NCI-H345 treated with DMSO at 0.1 percent for 48 hours (cell line): ENCODE measurements at regions not wholly inside any gene's neighbourhood (a gene's known extent, or its start where the extent isn't known, plus 50 kb on each side); places are given as distances from the start of the nearest gene placed in this dataset.

Experiments
- DNase-seq: peaks from one replicate; lab custom pipeline; 2025; ENCODE audit not compliant: unreplicated experiment; lab: John Stamatoyannopoulos, UW

DNA sequence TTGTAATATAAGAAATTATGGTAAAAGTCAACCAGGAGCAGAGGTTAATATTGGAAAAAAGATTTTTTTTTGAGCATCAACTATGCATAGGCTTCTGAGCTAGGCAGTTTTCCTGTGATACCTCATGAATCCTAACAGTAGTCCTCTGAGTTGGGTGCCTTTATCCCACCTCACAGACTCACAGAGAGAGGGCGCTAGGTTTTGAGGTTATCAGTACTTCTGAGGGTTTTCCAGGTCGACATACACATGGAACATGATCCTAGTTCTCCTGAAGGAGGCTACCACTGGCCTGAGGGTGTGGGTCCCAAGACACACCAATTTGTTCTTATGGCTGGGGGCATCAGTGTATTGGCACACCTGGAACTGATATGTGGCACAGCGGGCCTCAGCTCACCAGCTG, 358.8 kb upstream of the JAG1 start:
- DNase-seq, result no peak

GRCh38 chr20:11034025-11034424, 360.2 kb upstream of the JAG1 start:
- no peak for DNase-seq

DNA sequence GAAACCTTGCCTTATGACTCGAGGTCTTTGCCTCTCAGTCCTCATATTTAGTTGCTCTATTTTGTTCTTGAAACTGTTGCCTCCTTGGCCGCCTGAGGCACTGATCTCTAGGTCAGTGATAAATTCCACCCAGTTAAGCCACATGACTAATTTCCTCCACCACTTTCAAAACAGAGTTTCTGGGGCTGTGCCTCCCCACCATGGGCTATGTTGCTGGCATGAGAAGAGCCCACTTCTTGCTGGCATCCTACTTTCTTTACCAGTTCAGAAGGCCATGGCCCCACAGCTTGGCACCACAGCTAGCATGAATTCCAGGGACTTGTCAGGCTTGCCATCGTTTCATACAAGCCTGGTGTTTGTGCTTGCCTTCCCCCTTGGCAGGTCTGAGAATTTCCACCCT, 361.4 kb upstream of the JAG1 start:
- no peak for DNase-seq

DNA sequence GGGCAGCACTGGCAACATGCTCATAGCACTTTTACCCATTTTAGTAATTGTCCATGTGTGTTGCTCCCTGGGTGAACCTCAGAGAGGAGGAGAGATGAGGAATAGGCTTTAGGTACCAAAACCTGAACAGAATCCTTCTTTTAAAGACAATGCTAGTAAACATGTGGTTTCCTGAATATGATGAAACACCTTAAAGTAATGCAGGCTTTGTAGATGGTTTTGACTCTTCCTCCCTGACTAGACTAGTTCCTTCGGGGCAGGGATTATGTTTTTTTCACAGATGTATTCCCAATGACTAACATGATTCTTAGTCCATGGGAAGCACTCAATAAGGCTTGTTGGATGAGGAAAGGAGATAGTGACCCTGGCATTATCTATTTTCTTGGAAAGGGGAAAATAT, 367.6 kb upstream of the JAG1 start:
- DNase-seq, result no peak

- no peak for DNase-seq
These were observed 369.2 kb upstream of the JAG1 start for GRCh38 chr20:11043001-11043400.

- DNase-seq, result no peak
These were observed 370.8 kb upstream of the JAG1 start for GRCh38 chr20:11044561-11044960.

- no peak for DNase-seq
These were observed 371.8 kb upstream of the JAG1 start for GRCh38 chr20:11045412-11046175.

GRCh38 chr20:11047559-11047958, 373.8 kb upstream of the JAG1 start:
- DNase-seq, result no peak

- DNase-seq, result no peak
These were observed 374.9 kb upstream of the JAG1 start for GRCh38 chr20:11048739-11049138.

DNA sequence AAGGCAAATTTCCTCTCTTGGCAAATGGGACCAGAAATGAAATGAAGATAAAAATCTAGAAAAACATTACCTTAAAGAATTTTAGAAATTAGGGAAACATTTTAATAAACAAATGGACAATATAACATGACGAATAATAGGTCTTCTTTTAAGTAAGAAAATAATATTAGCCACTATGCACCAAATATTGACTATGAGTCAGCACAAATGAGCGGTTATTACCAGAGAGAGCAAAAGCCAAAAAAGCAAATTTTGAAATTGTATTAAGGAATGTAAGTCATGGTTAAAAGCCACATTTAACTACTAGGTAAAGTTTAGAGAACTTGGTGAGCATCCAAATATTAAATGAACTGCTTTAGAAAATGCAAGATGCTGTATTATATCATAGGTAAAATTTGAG, 376.6 kb upstream of the JAG1 start:
- DNase-seq, result no peak

- DNase-seq, result no peak
These were observed 377.3 kb upstream of the JAG1 start for GRCh38 chr20:11051136-11051535.

- no peak for DNase-seq
These were observed 379.5 kb upstream of the JAG1 start for GRCh38 chr20:11053310-11053709.

DNA sequence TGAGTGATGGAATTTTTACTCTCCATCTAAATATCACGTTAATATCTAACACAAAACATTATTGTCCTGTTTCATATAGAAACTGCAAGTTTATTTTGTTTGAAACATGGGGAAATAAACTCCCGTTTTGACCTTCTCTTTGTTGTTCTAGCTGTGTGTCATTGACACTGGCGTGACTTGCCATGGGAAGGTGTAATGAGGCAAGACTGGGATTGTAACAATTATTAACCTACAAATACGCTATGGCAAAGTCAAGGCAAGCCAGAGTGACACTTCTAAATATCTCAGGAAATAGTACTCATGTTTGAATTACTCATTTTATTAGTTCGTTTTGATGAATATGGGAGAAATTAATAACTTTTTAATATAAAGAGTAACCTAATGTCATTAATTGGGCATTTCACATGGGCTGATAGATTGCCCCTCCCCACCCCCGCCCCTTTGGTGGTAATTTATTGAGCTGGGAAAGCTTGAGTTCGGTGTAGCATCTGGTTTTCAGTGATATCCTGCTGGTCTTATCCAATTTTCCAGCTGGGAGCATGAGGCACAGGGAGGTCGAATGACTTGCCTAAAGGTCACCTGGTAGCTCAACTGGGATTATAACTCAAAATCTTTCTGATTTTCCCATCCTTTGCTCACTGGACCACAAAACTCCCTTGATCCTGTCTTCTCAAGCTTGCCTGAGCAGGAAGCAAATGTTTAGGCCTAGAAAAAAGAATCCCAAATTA, 380.6 kb upstream of the JAG1 start:
- no peak for DNase-seq

DNA sequence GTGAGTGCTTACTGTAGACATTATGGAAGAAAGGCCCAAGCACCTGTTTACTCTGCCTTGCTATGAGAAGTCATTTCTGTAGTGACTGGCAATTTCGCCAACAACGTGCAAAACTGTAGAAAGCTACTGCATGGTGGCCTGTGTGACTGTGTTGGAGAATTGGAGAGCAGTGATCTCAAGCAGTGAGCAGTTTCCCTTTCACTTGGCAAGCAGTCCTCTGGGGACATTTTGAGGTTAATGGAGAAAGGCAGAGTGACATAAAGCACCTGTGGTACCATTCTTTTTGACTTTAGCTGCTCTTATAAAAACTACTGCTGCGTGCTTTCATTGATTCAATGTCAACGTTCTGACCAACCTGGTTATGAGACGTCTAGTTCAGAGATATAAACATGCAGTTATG, 382.6 kb upstream of the JAG1 start:
- no peak for DNase-seq

- DNase-seq, result no peak
These were observed 383.8 kb upstream of the JAG1 start for GRCh38 chr20:11057624-11058023.

GRCh38 chr20:11059659-11060058, 385.9 kb upstream of the JAG1 start:
- DNase-seq, result no peak

GRCh38 chr20:11060423-11061185, 386.8 kb upstream of the JAG1 start:
- no peak for DNase-seq

GRCh38 chr20:11063444-11063843, 389.6 kb upstream of the JAG1 start:
- no peak for DNase-seq

DNA sequence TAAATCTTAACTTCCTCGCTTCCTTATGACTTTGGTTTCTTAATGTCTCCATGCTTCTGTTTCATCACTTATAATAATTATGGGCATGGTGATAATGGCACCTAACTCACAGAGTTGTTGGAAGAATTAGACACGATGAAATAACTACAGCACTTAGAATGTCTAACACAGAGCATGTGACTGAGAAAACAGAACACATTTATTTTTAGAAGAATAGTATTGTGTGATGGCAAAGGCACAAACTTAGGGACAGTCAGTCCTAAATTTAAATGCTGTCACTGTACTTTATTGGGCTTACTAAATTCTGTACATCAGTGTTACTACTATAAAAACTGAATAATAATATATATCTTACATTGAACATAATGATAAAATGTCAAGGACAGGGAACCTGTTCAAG, 391.1 kb upstream of the JAG1 start:
- DNase-seq, result no peak

DNA sequence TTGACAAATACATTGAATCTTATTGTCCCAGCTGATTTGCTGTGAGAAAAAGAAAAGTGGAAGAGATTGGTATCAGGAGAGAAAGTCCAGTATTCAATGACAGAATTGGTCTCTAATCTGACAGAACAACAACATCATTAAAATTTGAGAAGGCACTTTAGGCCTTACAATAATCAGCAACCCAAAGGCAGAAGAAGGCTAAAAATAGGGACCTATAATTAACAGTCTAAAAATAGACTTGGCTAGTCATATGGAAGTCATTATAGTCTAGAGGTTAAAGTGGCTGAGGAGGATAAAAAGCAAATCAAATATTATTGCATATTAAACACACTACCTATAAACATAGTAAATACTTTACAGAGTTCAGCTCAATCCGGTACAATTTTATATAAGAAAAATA, 393.6 kb upstream of the JAG1 start:
- peak; percentile 17 for DNase-seq

GRCh38 chr20:11072982-11073381, 399.2 kb upstream of the JAG1 start:
- DNase-seq, result no peak
